ENCODE measurements at regions not wholly inside any gene's neighbourhood (a gene's known extent, or its start where the extent isn't known, plus 50 kb on each side); places are given as distances from the start of the nearest gene placed in this dataset.

DNA sequence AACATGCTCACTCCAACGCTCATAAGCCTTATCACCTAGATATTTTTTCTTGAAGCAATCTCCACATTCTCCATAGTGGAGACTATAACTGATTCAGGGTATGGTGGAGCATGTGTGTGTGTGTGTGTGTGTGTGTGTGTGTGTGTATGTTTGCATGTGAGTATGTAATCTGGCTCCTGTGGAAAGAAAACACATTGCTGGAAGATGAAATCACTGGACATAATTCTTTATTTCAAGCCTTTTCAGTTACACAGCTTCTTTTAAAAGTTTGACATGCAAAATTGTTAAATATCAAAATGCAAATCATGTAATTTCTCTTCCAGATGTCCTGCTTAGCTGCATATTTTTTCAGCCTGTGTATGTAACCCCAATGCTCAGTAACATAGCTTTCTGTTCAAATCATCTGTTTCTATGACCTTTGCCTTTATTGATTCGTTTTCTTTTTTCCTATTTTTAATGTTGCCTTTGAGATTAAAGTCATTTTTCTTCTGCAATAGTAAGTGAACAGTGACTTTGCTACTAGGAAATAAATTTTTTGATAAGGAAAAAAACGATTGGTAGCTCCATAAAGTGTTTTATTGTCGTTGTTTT lies 80.5 kb upstream of the BTG1 start:
- TF ChIP-seq, protein P1, sequence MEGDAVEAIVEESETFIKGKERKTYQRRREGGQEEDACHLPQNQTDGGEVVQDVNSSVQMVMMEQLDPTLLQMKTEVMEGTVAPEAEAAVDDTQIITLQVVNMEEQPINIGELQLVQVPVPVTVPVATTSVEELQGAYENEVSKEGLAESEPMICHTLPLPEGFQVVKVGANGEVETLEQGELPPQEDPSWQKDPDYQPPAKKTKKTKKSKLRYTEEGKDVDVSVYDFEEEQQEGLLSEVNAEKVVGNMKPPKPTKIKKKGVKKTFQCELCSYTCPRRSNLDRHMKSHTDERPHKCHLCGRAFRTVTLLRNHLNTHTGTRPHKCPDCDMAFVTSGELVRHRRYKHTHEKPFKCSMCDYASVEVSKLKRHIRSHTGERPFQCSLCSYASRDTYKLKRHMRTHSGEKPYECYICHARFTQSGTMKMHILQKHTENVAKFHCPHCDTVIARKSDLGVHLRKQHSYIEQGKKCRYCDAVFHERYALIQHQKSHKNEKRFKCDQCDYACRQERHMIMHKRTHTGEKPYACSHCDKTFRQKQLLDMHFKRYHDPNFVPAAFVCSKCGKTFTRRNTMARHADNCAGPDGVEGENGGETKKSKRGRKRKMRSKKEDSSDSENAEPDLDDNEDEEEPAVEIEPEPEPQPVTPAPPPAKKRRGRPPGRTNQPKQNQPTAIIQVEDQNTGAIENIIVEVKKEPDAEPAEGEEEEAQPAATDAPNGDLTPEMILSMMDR (IDR thresholded peaks at IDR 0.05) = no peak
- no peak for TF ChIP-seq POLR2A (IDR thresholded peaks at IDR 0.05)

All from thyroid gland (tissue), 4 donors.